ENCODE measurements at regions not wholly inside any gene's neighbourhood (a gene's known extent, or its start where the extent isn't known, plus 50 kb on each side); places are given as distances from the start of the nearest gene placed in this dataset.

DNA sequence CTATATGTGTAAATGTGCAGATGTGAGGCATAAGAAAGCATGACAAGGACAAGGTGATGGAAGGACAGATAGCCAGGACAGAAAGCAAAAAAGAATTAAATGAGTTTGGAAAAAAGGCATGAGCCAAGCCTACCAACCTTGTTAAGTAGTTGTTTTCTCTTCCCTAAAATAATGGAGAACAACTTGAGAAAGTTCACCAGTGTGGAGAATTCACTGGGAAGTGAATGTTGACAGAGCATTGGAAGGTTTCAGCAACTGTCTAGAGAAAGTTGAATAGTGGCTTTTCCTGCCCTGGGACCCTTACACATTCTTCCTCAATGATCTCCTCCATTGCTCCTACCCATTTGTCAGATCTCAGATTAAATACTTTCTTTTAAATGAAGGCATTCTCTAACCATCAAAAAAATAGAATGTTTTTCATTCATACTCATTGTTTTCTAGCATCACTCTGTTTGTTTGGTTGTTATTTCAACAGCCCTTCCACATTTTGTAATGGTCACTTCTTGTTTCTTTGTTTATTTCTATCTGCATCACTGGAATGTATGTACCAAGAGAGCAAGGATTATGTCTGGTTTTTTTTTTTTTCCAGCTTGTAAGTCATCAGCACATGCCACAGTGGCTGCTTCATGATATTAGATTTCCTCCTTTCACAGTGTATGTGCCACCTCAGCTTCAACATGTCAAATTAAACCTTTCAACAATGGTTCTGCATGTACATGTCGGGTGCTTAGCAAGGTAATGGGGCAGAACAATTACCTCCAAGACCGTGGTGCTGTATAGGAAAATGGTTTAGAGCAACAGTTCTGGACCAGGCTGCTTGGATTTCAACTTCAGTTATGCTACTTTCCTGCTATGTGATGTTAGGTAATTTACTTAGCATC is 586.0 kb upstream of the VRK2 start:
- intact Hi-C loops (cut with micrococcal nuclease; ENCODE audit: unreplicated experiment) = no loop called here
- DNase-seq = no peak
- H3K4me1 Mint-ChIP-seq (ENCODE audit: low read depth, unreplicated experiment) = no peaks in the 10 kb centered on the region
- BruUV-seq (replicated peaks) = no TSS peak
- CTCF ChIA-PET = no interaction called here
- no peak overlapping the region for H3K27ac Mint-ChIP-seq (ENCODE audit: unreplicated experiment)
- no peak overlapping the region for H3K4me3 Mint-ChIP-seq (ENCODE audit: low read depth, unreplicated experiment)
- no peaks in the 10 kb centered on the region for H3K27me3 Mint-ChIP-seq (ENCODE audit: unreplicated experiment)
- no peaks in the 10 kb centered on the region for H3K36me3 Mint-ChIP-seq (ENCODE audit: insufficient read depth, unreplicated experiment)
- TF ChIP-seq, protein P1, sequence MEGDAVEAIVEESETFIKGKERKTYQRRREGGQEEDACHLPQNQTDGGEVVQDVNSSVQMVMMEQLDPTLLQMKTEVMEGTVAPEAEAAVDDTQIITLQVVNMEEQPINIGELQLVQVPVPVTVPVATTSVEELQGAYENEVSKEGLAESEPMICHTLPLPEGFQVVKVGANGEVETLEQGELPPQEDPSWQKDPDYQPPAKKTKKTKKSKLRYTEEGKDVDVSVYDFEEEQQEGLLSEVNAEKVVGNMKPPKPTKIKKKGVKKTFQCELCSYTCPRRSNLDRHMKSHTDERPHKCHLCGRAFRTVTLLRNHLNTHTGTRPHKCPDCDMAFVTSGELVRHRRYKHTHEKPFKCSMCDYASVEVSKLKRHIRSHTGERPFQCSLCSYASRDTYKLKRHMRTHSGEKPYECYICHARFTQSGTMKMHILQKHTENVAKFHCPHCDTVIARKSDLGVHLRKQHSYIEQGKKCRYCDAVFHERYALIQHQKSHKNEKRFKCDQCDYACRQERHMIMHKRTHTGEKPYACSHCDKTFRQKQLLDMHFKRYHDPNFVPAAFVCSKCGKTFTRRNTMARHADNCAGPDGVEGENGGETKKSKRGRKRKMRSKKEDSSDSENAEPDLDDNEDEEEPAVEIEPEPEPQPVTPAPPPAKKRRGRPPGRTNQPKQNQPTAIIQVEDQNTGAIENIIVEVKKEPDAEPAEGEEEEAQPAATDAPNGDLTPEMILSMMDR (IDR thresholded peaks at IDR 0.05; ENCODE audit: unreplicated experiment) = no peak
- H3K9me3 Mint-ChIP-seq (ENCODE audit: low read depth, unreplicated experiment) = no peaks in the 10 kb centered on the region

- no peaks in the 10 kb centered on the region for H3K36me3 Mint-ChIP-seq (ENCODE audit: insufficient read depth, unreplicated experiment)
- BruUV-seq (replicated peaks) = no TSS peak
- no peak for DNase-seq
- intact Hi-C loops (cut with micrococcal nuclease; ENCODE audit: unreplicated experiment) = no loop called here
- CTCF ChIA-PET = no interaction called here
- H3K4me3 Mint-ChIP-seq (ENCODE audit: low read depth, unreplicated experiment) = no peak overlapping the region
- H3K27me3 Mint-ChIP-seq (ENCODE audit: unreplicated experiment) = no peaks in the 10 kb centered on the region
- TF ChIP-seq, protein P1 (IDR thresholded peaks at IDR 0.05; ENCODE audit: unreplicated experiment) = no peak
- no peaks in the 10 kb centered on the region for H3K4me1 Mint-ChIP-seq (ENCODE audit: low read depth, unreplicated experiment)
- H3K9me3 Mint-ChIP-seq (ENCODE audit: low read depth, unreplicated experiment) = no peaks in the 10 kb centered on the region
- H3K27ac Mint-ChIP-seq (ENCODE audit: unreplicated experiment) = no peak overlapping the region
These were observed 585.0 kb upstream of the VRK2 start for GRCh38 chr2:57461624-57462023.

DNA sequence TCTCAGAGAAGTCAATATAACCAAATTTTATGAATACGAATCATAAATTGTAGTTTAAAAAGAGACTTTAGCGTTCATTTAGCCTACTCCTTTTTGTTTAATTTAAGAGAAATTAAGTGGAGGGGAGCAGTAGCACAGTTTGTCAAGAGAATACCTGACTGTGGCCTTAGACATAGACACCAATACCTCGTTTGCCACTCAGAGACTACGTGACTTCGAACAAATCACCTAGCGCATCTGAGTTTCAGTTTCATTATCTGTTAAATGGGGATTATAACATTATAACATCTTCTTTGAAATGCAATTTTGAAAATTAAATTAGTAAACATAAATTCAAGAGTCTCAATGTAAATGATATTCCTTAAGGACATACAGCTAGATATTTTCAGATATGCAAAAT is 581.5 kb upstream of the VRK2 start:
- H3K27ac Mint-ChIP-seq (ENCODE audit: unreplicated experiment) = no peak overlapping the region
- intact Hi-C loops (cut with micrococcal nuclease; ENCODE audit: unreplicated experiment) = no loop called here

GRCh38 chr2:57465967-57466366 is 580.6 kb upstream of the VRK2 start:
- TF ChIP-seq, protein P1 (IDR thresholded peaks at IDR 0.05; ENCODE audit: unreplicated experiment) = no peak
- Mint-ChIP-seq H3K4me3 (ENCODE audit: low read depth, unreplicated experiment) (no peak overlapping the region), H3K27me3 (ENCODE audit: unreplicated experiment) (no peaks in the 10 kb centered on the region), H3K4me1 (ENCODE audit: low read depth, unreplicated experiment) (no peaks in the 10 kb centered on the region), H3K27ac (ENCODE audit: unreplicated experiment) (no peak overlapping the region), H3K9me3 (ENCODE audit: low read depth, unreplicated experiment) (no peaks in the 10 kb centered on the region), H3K36me3 (ENCODE audit: insufficient read depth, unreplicated experiment) (no peaks in the 10 kb centered on the region)
- CTCF ChIA-PET = no interaction called here
- no peak for DNase-seq
- no TSS peak for BruUV-seq (replicated peaks)
- intact Hi-C loops (cut with micrococcal nuclease; ENCODE audit: unreplicated experiment) = no loop called here

More for the DNA sequence above, 581.5 kb upstream of the VRK2 start:
- TF ChIP-seq, protein P1 (IDR thresholded peaks at IDR 0.05; ENCODE audit: unreplicated experiment) = no peak
- no TSS peak for BruUV-seq (replicated peaks)
- CTCF ChIA-PET = no interaction called here
- H3K4me1 Mint-ChIP-seq (ENCODE audit: low read depth, unreplicated experiment) = no peaks in the 10 kb centered on the region
- no peaks in the 10 kb centered on the region for H3K9me3 Mint-ChIP-seq (ENCODE audit: low read depth, unreplicated experiment)
- no peak for DNase-seq
- H3K36me3 Mint-ChIP-seq (ENCODE audit: insufficient read depth, unreplicated experiment) = no peaks in the 10 kb centered on the region
- H3K27me3 Mint-ChIP-seq (ENCODE audit: unreplicated experiment) = no peaks in the 10 kb centered on the region
- no peak overlapping the region for H3K4me3 Mint-ChIP-seq (ENCODE audit: low read depth, unreplicated experiment)

Data from Calu3 (cell line).